Astrocyte (in vitro differentiated cells and primary cell): ENCODE measurements at regions not wholly inside any gene's neighbourhood (a gene's known extent, or its start where the extent isn't known, plus 50 kb on each side); places are given as distances from the start of the nearest gene placed in this dataset.

Experiments used
- DNase-seq: peaks from one replicate; pipeline ENCODE4 v3.0.0-alpha.2; 2010; ENCODE audit warnings: low read depth
- FAIRE-seq: peaks from 2 replicates; lab custom pipeline; 2011; peaks lifted over from hg19 to GRCh38; lab: Jason Lieb, UNC
- H2AFZ ChIP-seq: 2 replicates; pipeline ENCODE4 v1.6.0; 2012; ENCODE audit warnings: low read depth, low read length, inconsistent platforms
- H3K27ac ChIP-seq: 2 replicates; pipeline ENCODE4 v1.5.1; 2011; ENCODE audit warnings: low read depth, low read length, inconsistent platforms
- H3K27me3 ChIP-seq: 2 replicates; pipeline ENCODE4 v1.6.0; 2011; ENCODE audit warnings: low read length, inconsistent platforms; ENCODE audit not compliant: insufficient read depth
- H3K36me3 ChIP-seq: 2 replicates; pipeline ENCODE4 v1.5.1; 2011; ENCODE audit warnings: low read length, inconsistent platforms; ENCODE audit not compliant: insufficient read depth
- H3K4me1 ChIP-seq: 2 replicates; pipeline ENCODE4 v1.5.1; 2011; ENCODE audit warnings: low read length, inconsistent platforms; ENCODE audit not compliant: insufficient read depth
- H3K4me2 ChIP-seq: 2 replicates; pipeline ENCODE4 v1.6.0; 2012; ENCODE audit warnings: low read length, inconsistent platforms
- H3K4me3 ChIP-seq: 2 replicates; pipeline ENCODE4 v1.5.1; 2011; ENCODE audit warnings: low read depth, mild to moderate bottlenecking, low read length, inconsistent platforms; ENCODE audit not compliant: insufficient read depth
- H3K79me2 ChIP-seq: 2 replicates; pipeline ENCODE4 v1.6.0; 2012; ENCODE audit warnings: mild to moderate bottlenecking, low read length, inconsistent platforms; ENCODE audit not compliant: insufficient read depth
- H3K9ac ChIP-seq: 2 replicates; pipeline ENCODE4 v1.6.0; 2012; ENCODE audit warnings: mild to moderate bottlenecking, low read length, inconsistent platforms
- H3K9me3 ChIP-seq: 2 replicates; pipeline ENCODE4 v1.5.1; 2012; ENCODE audit warnings: low read depth, mild to moderate bottlenecking, low read length, inconsistent platforms; ENCODE audit not compliant: insufficient read depth
- H4K20me1 ChIP-seq: 2 replicates; pipeline ENCODE4 v1.6.0; 2012; ENCODE audit warnings: low read length, inconsistent platforms; ENCODE audit not compliant: insufficient read depth
- H3K27ac Mint-ChIP-seq: one replicate; pipeline ENCODE4 v1.8.0; 2021; ENCODE audit warnings: mild to moderate bottlenecking, mixed read lengths; ENCODE audit not compliant: unreplicated experiment
- H3K27me3 Mint-ChIP-seq: one replicate; pipeline ENCODE4 v1.8.0; 2021; ENCODE audit warnings: low read depth, mixed read lengths; ENCODE audit not compliant: unreplicated experiment
- H3K36me3 Mint-ChIP-seq: one replicate; pipeline ENCODE4 v1.8.0; 2021; ENCODE audit warnings: low read depth, mixed read lengths; ENCODE audit not compliant: unreplicated experiment
- H3K4me1 Mint-ChIP-seq: one replicate; pipeline ENCODE4 v1.8.0; 2021; ENCODE audit warnings: low read depth, mixed read lengths; ENCODE audit not compliant: unreplicated experiment
- H3K4me3 Mint-ChIP-seq: one replicate; pipeline ENCODE4 v1.8.0; 2021; ENCODE audit warnings: mild to moderate bottlenecking, moderate library complexity, mixed read lengths; ENCODE audit not compliant: unreplicated experiment
- H3K9me3 Mint-ChIP-seq: one replicate; pipeline ENCODE4 v1.8.0; 2021; ENCODE audit warnings: mild to moderate bottlenecking, mixed read lengths; ENCODE audit not compliant: unreplicated experiment
- CTCF ChIP-seq: IDR thresholded peaks from 2 replicates; pipeline ENCODE4 v1.5.1; 2011; ENCODE audit warnings: low read depth, mild to moderate bottlenecking, inconsistent platforms, low read length, moderate library complexity; ENCODE audit not compliant: insufficient read depth
- EZH2 ChIP-seq: IDR thresholded peaks from 2 replicates; pipeline ENCODE4 v1.6.1; 2012; ENCODE audit warnings: mild to moderate bottlenecking, low read length, inconsistent platforms; ENCODE audit not compliant: insufficient read depth

- Histone ChIP-seq H3K36me3 (no peaks in the 10 kb centered on the region), H3K27ac (no peak overlapping the region), H3K27me3 (no peaks in the 10 kb centered on the region), H4K20me1 (no peaks in the 10 kb centered on the region), H3K9ac (no peak overlapping the region), H3K79me2 (no peaks in the 10 kb centered on the region), H3K4me2 (no peak overlapping the region), H2AFZ (no peak overlapping the region), H3K9me3 (no peaks in the 10 kb centered on the region), H3K4me1 (no peaks in the 10 kb centered on the region), H3K4me3 (no peak overlapping the region)
- Mint-ChIP-seq H3K4me3 (no peak overlapping the region), H3K9me3 (no peaks in the 10 kb centered on the region), H3K4me1 (no peaks in the 10 kb centered on the region), H3K27me3 (no peaks in the 10 kb centered on the region), H3K36me3 (no peaks in the 10 kb centered on the region), H3K27ac (no peak overlapping the region)
- no peak for DNase-seq
- TF ChIP-seq CTCF (no peak), EZH2 (no peak)
- no peak for FAIRE-seq
Measured at GRCh38 chr4:63729519-63729918, 679.7 kb downstream of the TECRL start.

- Histone ChIP-seq H4K20me1 (no peaks in the 10 kb centered on the region), H3K4me3 (no peak overlapping the region), H3K27me3 (no peaks in the 10 kb centered on the region), H3K4me1 (no peaks in the 10 kb centered on the region), H3K9me3 (no peaks in the 10 kb centered on the region), H3K36me3 (no peaks in the 10 kb centered on the region), H3K79me2 (no peaks in the 10 kb centered on the region), H3K4me2 (no peak overlapping the region), H3K27ac (no peak overlapping the region), H3K9ac (no peak overlapping the region), H2AFZ (no peak overlapping the region)
- no peak for TF ChIP-seq EZH2
- no peak for TF ChIP-seq CTCF
- no peak for FAIRE-seq
- H3K9me3 Mint-ChIP-seq: no peaks in the 10 kb centered on the region
- no peaks in the 10 kb centered on the region for H3K27me3 Mint-ChIP-seq
- DNase-seq: no peak
- H3K4me3 Mint-ChIP-seq: no peak overlapping the region
- no peaks in the 10 kb centered on the region for H3K4me1 Mint-ChIP-seq
- H3K36me3 Mint-ChIP-seq: no peaks in the 10 kb centered on the region
- H3K27ac Mint-ChIP-seq: peak overlapping the region; percentile 2
Measured at GRCh38 chr4:63728480-63729177, 680.6 kb downstream of the TECRL start.

GRCh38 chr4:63717384-63717783 is 691.9 kb downstream of the TECRL start:
- Mint-ChIP-seq H3K27me3 (no peaks in the 10 kb centered on the region), H3K9me3 (no peaks in the 10 kb centered on the region), H3K4me3 (no peak overlapping the region), H3K36me3 (no peaks in the 10 kb centered on the region), H3K27ac (no peak overlapping the region), H3K4me1 (no peaks in the 10 kb centered on the region)
- no peaks in the 10 kb centered on the region for H3K79me2 ChIP-seq
- no peaks in the 10 kb centered on the region for H3K9me3 ChIP-seq
- H3K36me3 ChIP-seq: no peaks in the 10 kb centered on the region
- no peaks in the 10 kb centered on the region for H3K4me1 ChIP-seq
- H4K20me1 ChIP-seq: no peaks in the 10 kb centered on the region
- no peak overlapping the region for H3K4me2 ChIP-seq
- FAIRE-seq (no peak), DNase-seq (no peak)
- no peaks in the 10 kb centered on the region for H3K27me3 ChIP-seq
- H3K27ac ChIP-seq: no peak overlapping the region
- H3K9ac ChIP-seq: no peak overlapping the region
- H3K4me3 ChIP-seq: no peak overlapping the region
- H2AFZ ChIP-seq: no peak overlapping the region
- TF ChIP-seq CTCF: peak; percentile 16
- no peak for TF ChIP-seq EZH2
